ENCODE measurements at regions not wholly inside any gene's neighbourhood (a gene's known extent, or its start where the extent isn't known, plus 50 kb on each side); places are given as distances from the start of the nearest gene placed in this dataset.

- Mint-ChIP-seq H3K27me3 (ENCODE audit: low read depth) (no peaks in the 10 kb centered on the region), H3K4me1 (ENCODE audit: low read depth) (no peaks in the 10 kb centered on the region), H3K27ac (no peak overlapping the region), H3K4me3 (no peak overlapping the region), H3K36me3 (ENCODE audit: low read depth) (no peaks in the 10 kb centered on the region), H3K9me3 (no peaks in the 10 kb centered on the region)
Observed at GRCh38 chr10:131584287-131584686, 272.8 kb upstream of the TCERG1L start.

- Mint-ChIP-seq H3K4me1 (ENCODE audit: low read depth) (no peaks in the 10 kb centered on the region), H3K27ac (no peak overlapping the region), H3K4me3 (no peak overlapping the region), H3K36me3 (ENCODE audit: low read depth) (no peaks in the 10 kb centered on the region), H3K27me3 (ENCODE audit: low read depth) (no peaks in the 10 kb centered on the region), H3K9me3 (no peaks in the 10 kb centered on the region)
Observed at GRCh38 chr10:131585761-131586160, 274.2 kb upstream of the TCERG1L start.

GRCh38 chr10:131586958-131587357, 275.4 kb upstream of the TCERG1L start:
- Mint-ChIP-seq H3K27me3 (ENCODE audit: low read depth) (no peaks in the 10 kb centered on the region), H3K27ac (no peak overlapping the region), H3K4me3 (no peak overlapping the region), H3K9me3 (no peaks in the 10 kb centered on the region), H3K4me1 (ENCODE audit: low read depth) (no peaks in the 10 kb centered on the region), H3K36me3 (ENCODE audit: low read depth) (no peaks in the 10 kb centered on the region)

GRCh38 chr10:131587976-131588680, 276.6 kb upstream of the TCERG1L start:
- Mint-ChIP-seq H3K36me3 (ENCODE audit: low read depth) (no peaks in the 10 kb centered on the region), H3K27me3 (ENCODE audit: low read depth) (no peaks in the 10 kb centered on the region), H3K4me1 (ENCODE audit: low read depth) (no peaks in the 10 kb centered on the region), H3K4me3 (no peak overlapping the region), H3K9me3 (no peaks in the 10 kb centered on the region), H3K27ac (no peak overlapping the region)

GRCh38 chr10:131588704-131589220, 277.2 kb upstream of the TCERG1L start:
- Mint-ChIP-seq H3K9me3 (no peaks in the 10 kb centered on the region), H3K4me1 (ENCODE audit: low read depth) (no peaks in the 10 kb centered on the region), H3K36me3 (ENCODE audit: low read depth) (no peaks in the 10 kb centered on the region), H3K4me3 (no peak overlapping the region), H3K27ac (no peak overlapping the region), H3K27me3 (ENCODE audit: low read depth) (no peaks in the 10 kb centered on the region)

GRCh38 chr10:131590567-131590966, 279.0 kb upstream of the TCERG1L start:
- H3K36me3 Mint-ChIP-seq (ENCODE audit: low read depth): no peaks in the 10 kb centered on the region
- H3K9me3 Mint-ChIP-seq: no peaks in the 10 kb centered on the region
- H3K27me3 Mint-ChIP-seq (ENCODE audit: low read depth): no peaks in the 10 kb centered on the region
- no peak overlapping the region for H3K27ac Mint-ChIP-seq
- no peak overlapping the region for H3K4me3 Mint-ChIP-seq
- H3K4me1 Mint-ChIP-seq (ENCODE audit: low read depth): no peaks in the 10 kb centered on the region

GRCh38 chr10:131591936-131592335, 280.4 kb upstream of the TCERG1L start:
- Mint-ChIP-seq H3K27ac (no peak overlapping the region), H3K27me3 (ENCODE audit: low read depth) (no peaks in the 10 kb centered on the region), H3K4me3 (no peak overlapping the region), H3K9me3 (no peaks in the 10 kb centered on the region), H3K36me3 (ENCODE audit: low read depth) (no peaks in the 10 kb centered on the region), H3K4me1 (ENCODE audit: low read depth) (no peaks in the 10 kb centered on the region)

- H3K4me1 Mint-ChIP-seq (ENCODE audit: low read depth): no peaks in the 10 kb centered on the region
- H3K27ac Mint-ChIP-seq: no peak overlapping the region
- no peaks in the 10 kb centered on the region for H3K36me3 Mint-ChIP-seq (ENCODE audit: low read depth)
- no peak overlapping the region for H3K4me3 Mint-ChIP-seq
- H3K27me3 Mint-ChIP-seq (ENCODE audit: low read depth): no peaks in the 10 kb centered on the region
- peaks cover 7% of the 10 kb centered on the region for H3K9me3 Mint-ChIP-seq
Observed at GRCh38 chr10:131609176-131609575, 291.6 kb upstream of the PPP2R2D start.

GRCh38 chr10:131615150-131615549, 285.7 kb upstream of the PPP2R2D start:
- Mint-ChIP-seq H3K36me3 (ENCODE audit: low read depth) (no peaks in the 10 kb centered on the region), H3K4me1 (ENCODE audit: low read depth) (no peaks in the 10 kb centered on the region), H3K9me3 (no peaks in the 10 kb centered on the region), H3K27me3 (ENCODE audit: low read depth) (no peaks in the 10 kb centered on the region), H3K27ac (no peak overlapping the region), H3K4me3 (no peak overlapping the region)

GRCh38 chr10:131616040-131616439, 284.8 kb upstream of the PPP2R2D start:
- no peaks in the 10 kb centered on the region for H3K27me3 Mint-ChIP-seq (ENCODE audit: low read depth)
- H3K27ac Mint-ChIP-seq: no peak overlapping the region
- no peaks in the 10 kb centered on the region for H3K36me3 Mint-ChIP-seq (ENCODE audit: low read depth)
- H3K4me1 Mint-ChIP-seq (ENCODE audit: low read depth): no peaks in the 10 kb centered on the region
- no peak overlapping the region for H3K4me3 Mint-ChIP-seq
- no peaks in the 10 kb centered on the region for H3K9me3 Mint-ChIP-seq

- no peak overlapping the region for H3K27ac Mint-ChIP-seq
- H3K4me3 Mint-ChIP-seq: no peak overlapping the region
- no peaks in the 10 kb centered on the region for H3K9me3 Mint-ChIP-seq
- no peaks in the 10 kb centered on the region for H3K27me3 Mint-ChIP-seq (ENCODE audit: low read depth)
- no peaks in the 10 kb centered on the region for H3K4me1 Mint-ChIP-seq (ENCODE audit: low read depth)
- no peaks in the 10 kb centered on the region for H3K36me3 Mint-ChIP-seq (ENCODE audit: low read depth)
Observed at GRCh38 chr10:131617113-131617858, 283.5 kb upstream of the PPP2R2D start.

GRCh38 chr10:131618587-131619267, 282.1 kb upstream of the PPP2R2D start:
- Mint-ChIP-seq H3K4me3 (no peak overlapping the region), H3K27me3 (ENCODE audit: low read depth) (no peaks in the 10 kb centered on the region), H3K9me3 (no peaks in the 10 kb centered on the region)

GRCh38 chr10:131620314-131620713, 280.5 kb upstream of the PPP2R2D start:
- no peaks in the 10 kb centered on the region for H3K4me1 Mint-ChIP-seq (ENCODE audit: low read depth)
- no peaks in the 10 kb centered on the region for H3K9me3 Mint-ChIP-seq
- no peak overlapping the region for H3K4me3 Mint-ChIP-seq
- no peaks in the 10 kb centered on the region for H3K36me3 Mint-ChIP-seq (ENCODE audit: low read depth)
- H3K27me3 Mint-ChIP-seq (ENCODE audit: low read depth): no peaks in the 10 kb centered on the region
- no peak overlapping the region for H3K27ac Mint-ChIP-seq

More at GRCh38 chr10:131618587-131619267, 282.1 kb upstream of the PPP2R2D start:
- Mint-ChIP-seq H3K27ac (no peak overlapping the region), H3K36me3 (ENCODE audit: low read depth) (no peaks in the 10 kb centered on the region), H3K4me1 (ENCODE audit: low read depth) (no peaks in the 10 kb centered on the region)

GRCh38 chr10:131620904-131621303, 279.9 kb upstream of the PPP2R2D start:
- Mint-ChIP-seq H3K36me3 (ENCODE audit: low read depth) (no peaks in the 10 kb centered on the region), H3K4me1 (ENCODE audit: low read depth) (no peaks in the 10 kb centered on the region), H3K27ac (no peak overlapping the region), H3K9me3 (no peaks in the 10 kb centered on the region), H3K27me3 (ENCODE audit: low read depth) (no peaks in the 10 kb centered on the region), H3K4me3 (no peak overlapping the region)
